Breast epithelium (tissue), 3 donors: ENCODE measurements at regions not wholly inside any gene's neighbourhood (a gene's known extent, or its start where the extent isn't known, plus 50 kb on each side); places are given as distances from the start of the nearest gene placed in this dataset.
A peak's percentile ranks its signal among the peaks of the same experiment; 100 is the strongest.

Experiments used
- POLR2A ChIP-seq: fragments of 450-650 bp; IDR thresholded peaks from one replicate; pipeline ENCODE4 v1.6.1; 2016; ENCODE audit warnings: antibody characterized with exemption, mild to moderate bottlenecking, moderate library complexity
- POLR2AphosphoS5 ChIP-seq, 3 donors: sonication (generic); formaldehyde crosslinking; IDR thresholded peaks; one replicate each; pipeline ENCODE4 v1.6.1; 2017; ENCODE audit warnings: antibody characterized with exemption in 3 of 3
- TF ChIP-seq, protein P1 (sequence below), 3 donors: fragments of 450-650 bp; IDR thresholded peaks; one replicate each; pipeline ENCODE4 v1.5.1; 2016 to 2017; ENCODE audit warnings: antibody characterized with exemption in 3 of 3, mild to moderate bottlenecking in 3 of 3, moderate library complexity in 3 of 3

DNA sequence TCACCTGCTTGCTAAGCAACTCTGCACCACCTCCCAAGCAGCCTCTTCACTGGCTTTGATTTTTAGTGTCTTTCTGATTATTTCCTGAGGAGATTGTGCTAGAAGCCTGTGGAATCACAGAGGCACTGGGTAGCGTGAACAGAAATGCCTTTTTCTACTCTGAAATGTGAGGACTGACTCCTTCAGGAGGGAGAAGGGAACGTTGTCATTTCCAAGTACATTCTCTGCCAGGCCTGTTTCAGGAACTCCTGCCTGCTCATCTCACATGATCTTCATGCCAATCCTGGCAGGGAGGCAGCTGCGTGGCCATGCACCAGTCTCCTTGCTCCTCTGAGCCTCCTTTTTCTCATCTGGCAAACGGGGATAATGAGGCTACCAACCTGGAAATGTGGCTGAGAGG is 49.8 kb upstream of the PRDM11 start:
- TF ChIP-seq POLR2A, result no peak
- TF ChIP-seq, protein P1, sequence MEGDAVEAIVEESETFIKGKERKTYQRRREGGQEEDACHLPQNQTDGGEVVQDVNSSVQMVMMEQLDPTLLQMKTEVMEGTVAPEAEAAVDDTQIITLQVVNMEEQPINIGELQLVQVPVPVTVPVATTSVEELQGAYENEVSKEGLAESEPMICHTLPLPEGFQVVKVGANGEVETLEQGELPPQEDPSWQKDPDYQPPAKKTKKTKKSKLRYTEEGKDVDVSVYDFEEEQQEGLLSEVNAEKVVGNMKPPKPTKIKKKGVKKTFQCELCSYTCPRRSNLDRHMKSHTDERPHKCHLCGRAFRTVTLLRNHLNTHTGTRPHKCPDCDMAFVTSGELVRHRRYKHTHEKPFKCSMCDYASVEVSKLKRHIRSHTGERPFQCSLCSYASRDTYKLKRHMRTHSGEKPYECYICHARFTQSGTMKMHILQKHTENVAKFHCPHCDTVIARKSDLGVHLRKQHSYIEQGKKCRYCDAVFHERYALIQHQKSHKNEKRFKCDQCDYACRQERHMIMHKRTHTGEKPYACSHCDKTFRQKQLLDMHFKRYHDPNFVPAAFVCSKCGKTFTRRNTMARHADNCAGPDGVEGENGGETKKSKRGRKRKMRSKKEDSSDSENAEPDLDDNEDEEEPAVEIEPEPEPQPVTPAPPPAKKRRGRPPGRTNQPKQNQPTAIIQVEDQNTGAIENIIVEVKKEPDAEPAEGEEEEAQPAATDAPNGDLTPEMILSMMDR (IDR thresholded peaks at IDR 0.05), result peak in 1 of 3 donors; percentile 11
- TF ChIP-seq POLR2AphosphoS5 (IDR thresholded peaks at IDR 0.05), result no peak
